ENCODE measurements at regions not wholly inside any gene's neighbourhood (a gene's known extent, or its start where the extent isn't known, plus 50 kb on each side); places are given as distances from the start of the nearest gene placed in this dataset.

- TF ChIP-seq CTCF (IDR thresholded peaks at IDR 0.05) (no peak), POLR2AphosphoS5 (IDR thresholded peaks at IDR 0.05) (no peak)
These were observed 188.0 kb downstream of the HAPSTR1 start for GRCh38 chr16:9279291-9280068.
